Thyroid gland (tissue), 4 donors: ENCODE measurements at regions not wholly inside any gene's neighbourhood (a gene's known extent, or its start where the extent isn't known, plus 50 kb on each side); places are given as distances from the start of the nearest gene placed in this dataset.

Source experiments
- DNase-seq, 2 donors: peaks; one replicate each; pipeline ENCODE4 v3.0.0-alpha.2; 2019
- H3K27ac ChIP-seq, 3 donors: fragments of 200-600 bp; sonication (generic); 1 replicate in 2 of 3; 2 replicates in 1 of 3; pipeline ENCODE4 v1.5.1; 2016 to 2019; ENCODE audit warnings: mild to moderate bottlenecking in 1 of 3, moderate library complexity in 1 of 3
- H3K27me3 ChIP-seq: fragments of 200-600 bp; sonication (generic); one replicate; pipeline ENCODE4 v1.5.1; 2019
- H3K36me3 ChIP-seq, 2 donors: fragments of 200-600 bp; sonication (generic); one replicate each; pipeline ENCODE4 v1.5.1; 2016 to 2019
- H3K4me1 ChIP-seq, 2 donors: fragments of 200-600 bp; sonication (generic); one replicate each; pipeline ENCODE4 v1.5.1; 2017 to 2019
- H3K4me3 ChIP-seq, 3 donors: fragments of 200-600 bp; sonication (generic); replicated peaks in 1 of 3; 1 replicate in 2 of 3; 2 replicates in 1 of 3; pipeline ENCODE4 v1.5.1; 2016; ENCODE audit warnings: mild to moderate bottlenecking in 1 of 3
- H3K9me3 ChIP-seq: fragments of 200-600 bp; sonication (generic); one replicate; pipeline ENCODE4 v1.5.1; 2017
- CTCF ChIP-seq, 6 experiments: fragments of 200-600 bp in 3 of 6; fragments of 450-650 bp in 3 of 6; sonication (generic) in 3 of 6; IDR thresholded peaks; one replicate each; pipeline ENCODE4 v1.5.1; 2016 to 2019; ENCODE audit warnings: antibody characterized with exemption in 6 of 6, mild to moderate bottlenecking in 2 of 6, inconsistent platforms in 1 of 6, moderate library complexity in 1 of 6
- POLR2A ChIP-seq, 2 donors: fragments of 450-650 bp; IDR thresholded peaks; one replicate each; pipeline ENCODE4 v1.6.1; 2017; ENCODE audit warnings: antibody characterized with exemption in 2 of 2, mild to moderate bottlenecking in 2 of 2, moderate library complexity in 1 of 2
- WGBS, 2 donors: methylation state at CpG; one replicate each; pipeline ENCODE4 v1.1.5; 2017; 5-methylcytosine and 5-hydroxymethylcytosine counted together
- intact Hi-C: fragments of 100-400 bp; cut with DNase I; formaldehyde crosslinking; loops from one replicate; pipeline ENCODE4 v1.15.1; 2023

DNA sequence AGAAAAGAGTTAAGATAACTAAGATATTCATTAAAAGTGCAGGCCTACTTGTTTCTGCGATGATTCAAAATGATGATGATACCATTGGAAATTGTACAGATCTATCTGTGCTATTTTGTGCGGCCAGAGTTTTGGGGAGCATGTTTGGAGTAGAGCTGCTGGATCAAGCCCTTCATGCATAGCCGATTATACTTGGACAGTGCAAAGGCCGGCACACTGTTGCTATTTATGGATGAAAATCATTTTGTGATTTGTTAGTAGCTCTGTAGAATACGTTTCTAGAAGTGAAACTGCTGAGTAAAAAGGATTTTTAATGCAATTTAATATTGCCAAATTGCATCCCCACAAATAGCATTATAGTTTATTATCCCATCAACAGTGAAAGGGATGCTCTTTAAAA, 82.1 kb upstream of the NMUR2 start:
- Histone ChIP-seq H3K27me3 (no peaks in the 10 kb centered on the region), H3K4me3 (no peak overlapping the region), H3K36me3 (no peaks in the 10 kb centered on the region), H3K27ac (no peak overlapping the region), H3K9me3 (no peaks in the 10 kb centered on the region), H3K4me1 (no peaks in the 10 kb centered on the region)
- DNase-seq = no peak
- WGBS, 2 donors = 73 to 81% methylated on average over 5 of the region's 5 CpGs
- TF ChIP-seq POLR2A (IDR thresholded peaks at IDR 0.05) (no peak), CTCF (IDR thresholded peaks at IDR 0.05) (no peak)
- intact Hi-C loops = no loop called here

- no peak for DNase-seq
- no peaks in the 10 kb centered on the region for H3K4me1 ChIP-seq
- no peak overlapping the region for H3K4me3 ChIP-seq
- 87 to 92% methylated on average over 2 of the region's 2 CpGs for WGBS, 2 donors
- H3K27ac ChIP-seq = no peak overlapping the region
- no peaks in the 10 kb centered on the region for H3K27me3 ChIP-seq
- no peaks in the 10 kb centered on the region for H3K9me3 ChIP-seq
- intact Hi-C loops = no loop called here
- no peak for TF ChIP-seq CTCF (IDR thresholded peaks at IDR 0.05)
- no peak for TF ChIP-seq POLR2A (IDR thresholded peaks at IDR 0.05)
- H3K36me3 ChIP-seq = no peaks in the 10 kb centered on the region
These were observed 83.8 kb upstream of the NMUR2 start for GRCh38 chr5:152488869-152489268.

- 65 to 68% methylated on average over 4 of the region's 4 CpGs for WGBS, 2 donors
- Histone ChIP-seq H3K9me3 (no peaks in the 10 kb centered on the region), H3K4me3 (no peak overlapping the region), H3K4me1 (no peaks in the 10 kb centered on the region), H3K27ac (no peak overlapping the region), H3K36me3 (no peaks in the 10 kb centered on the region), H3K27me3 (no peaks in the 10 kb centered on the region)
- DNase-seq = no peak
- intact Hi-C loops = loop anchor here (10.0 kb wide), 1 partner anchor 355 kb away; no protein-coding TSS in a partner anchor
- TF ChIP-seq CTCF (IDR thresholded peaks at IDR 0.05) = no peak
These were observed 94.9 kb upstream of the NMUR2 start for GRCh38 chr5:152499814-152500535.

- H3K27ac ChIP-seq = no peak overlapping the region
- intact Hi-C loops = loop anchor here (10.0 kb wide), 1 partner anchor 356 kb away; no protein-coding TSS in a partner anchor
- no peaks in the 10 kb centered on the region for H3K9me3 ChIP-seq
- H3K4me1 ChIP-seq = no peaks in the 10 kb centered on the region
- no peaks in the 10 kb centered on the region for H3K36me3 ChIP-seq
- TF ChIP-seq CTCF (IDR thresholded peaks at IDR 0.05) (no peak), POLR2A (IDR thresholded peaks at IDR 0.05) (no peak)
- WGBS, 2 donors = 93 to 100% methylated on average over 2 of the region's 2 CpGs
- no peak overlapping the region for H3K4me3 ChIP-seq
- no peaks in the 10 kb centered on the region for H3K27me3 ChIP-seq
- DNase-seq = no peak
These were observed 96.2 kb upstream of the NMUR2 start for GRCh38 chr5:152501294-152501693.

DNA sequence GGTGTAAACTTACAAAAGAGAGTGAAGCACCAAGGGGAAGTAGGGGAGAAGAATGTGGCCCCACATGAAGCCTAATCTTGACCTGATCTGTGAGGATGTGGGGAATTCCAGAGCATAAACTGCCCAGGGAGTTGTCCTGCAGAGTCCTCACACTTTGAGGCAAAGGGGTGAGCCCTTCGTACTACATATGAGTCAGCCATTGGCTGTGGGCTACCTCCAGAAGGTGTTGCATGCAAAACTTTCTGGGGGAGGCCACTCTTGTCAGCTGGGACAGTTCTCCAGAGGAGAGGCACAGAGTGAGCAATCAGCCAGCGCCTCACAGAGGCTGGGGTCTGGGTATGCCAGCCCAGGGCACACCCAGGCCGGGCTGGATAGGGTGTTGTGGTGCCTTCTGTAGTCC, 98.1 kb upstream of the NMUR2 start:
- Histone ChIP-seq H3K36me3 (no peaks in the 10 kb centered on the region), H3K27ac (no peak overlapping the region), H3K27me3 (no peaks in the 10 kb centered on the region), H3K9me3 (no peaks in the 10 kb centered on the region), H3K4me3 (no peak overlapping the region), H3K4me1 (no peaks in the 10 kb centered on the region)
- no peak for DNase-seq
- intact Hi-C loops = loop anchor here (2.0 to 10.0 kb wide), 2 partner anchors 358 to 680 kb away; no protein-coding TSS in a partner anchor
- TF ChIP-seq CTCF (IDR thresholded peaks at IDR 0.05) (no peak), POLR2A (IDR thresholded peaks at IDR 0.05) (no peak)
- 85 to 93% methylated on average over 3 of the region's 3 CpGs for WGBS, 2 donors
